HepG2 (cell line): ENCODE measurements at regions not wholly inside any gene's neighbourhood (a gene's known extent, or its start where the extent isn't known, plus 50 kb on each side); places are given as distances from the start of the nearest gene placed in this dataset.

Source experiments
- ATAC-seq: fragments of 200-7000 bp; cut with Tn5 transposase; 3 replicates; pipeline ENCODE4 v1.9.1; 2020; ENCODE audit warnings: mild to moderate bottlenecking, moderate library complexity
- BruUV-seq: library from RNA; stranded (reverse); fragments of 400-500 nt; replicated peaks from 2 replicates; lab custom pipeline; 2021; lab: Mats Ljungman, UMichigan
- CTCF ChIA-PET: fragments of 300-600 bp; formaldehyde crosslinking; extraction: SDS; loops from one replicate; lab custom pipeline; 2021; ENCODE audit warnings: low total read pairs, inconsistent platforms, low intra/inter-chr PET ratio; lab: Yijun Ruan, JAX
- POLR2A ChIA-PET: fragments of 350-600 bp; sonication (Branson Sonifier 250); formaldehyde crosslinking; loops from one replicate; lab custom pipeline; 2020; ENCODE audit warnings: antibody characterized with exemption, inconsistent platforms; lab: Yijun Ruan, JAX
- DNase-seq: peaks from one replicate; pipeline ENCODE4 v3.0.0-alpha.2; 2015; ENCODE audit warnings: low spot score
- FAIRE-seq: peaks from 3 replicates; lab custom pipeline; 2011; peaks lifted over from hg19 to GRCh38; lab: Jason Lieb, UNC
- H2AFZ ChIP-seq: one replicate; pipeline ENCODE4 v1.6.1; 2011; ENCODE audit warnings: low read length, inconsistent platforms
- H3K27ac ChIP-seq: fragments of 300-600 bp; 3 replicates; pipeline ENCODE4 v1.8.0; 2011; ENCODE audit warnings: mixed run types, mild to moderate bottlenecking, mixed read lengths, low read length, inconsistent platforms; ENCODE audit not compliant: insufficient read depth; ENCODE audit errors: extremely low read length
- H3K27me3 ChIP-seq, 2 experiments: fragments of 200-600 bp in 1 of 2; 2 replicates in 1 of 2; 3 replicates in 1 of 2; pipeline versions ENCODE4 v1.6.0 to v1.8.0; 2011; ENCODE audit warnings: low read length in 2 of 2, mild to moderate bottlenecking in 2 of 2, moderate library complexity in 2 of 2, inconsistent platforms in 1 of 2; ENCODE audit not compliant: insufficient read depth in 2 of 2, control insufficient read depth in 1 of 2
- H3K36me3 ChIP-seq, 2 experiments: fragments of 200-600 bp in 1 of 2; replicated peaks in 1 of 2; 2 replicates in 1 of 2; 3 replicates in 1 of 2; pipeline versions ENCODE4 v1.5.1 to v1.8.0; 2011; ENCODE audit warnings: low read length in 2 of 2, inconsistent platforms in 1 of 2; ENCODE audit not compliant: insufficient read depth in 2 of 2, control insufficient read depth in 1 of 2
- H3K4me1 ChIP-seq: 2 replicates; pipeline ENCODE4 v1.5.1; 2012; ENCODE audit warnings: low read length, inconsistent platforms; ENCODE audit not compliant: insufficient read depth
- H3K4me2 ChIP-seq: 2 replicates; pipeline ENCODE4 v1.6.0; 2011; ENCODE audit warnings: low read depth, low read length, inconsistent platforms
- H3K4me3 ChIP-seq, 3 experiments: fragments of 200-600 bp in 1 of 3; sonication (generic), shearing (Covaris generic) in 1 of 3; replicated peaks in 1 of 3; 2 replicates each; pipeline ENCODE4 v1.5.1; 2011 to 2016; ENCODE audit warnings: low read length in 3 of 3, inconsistent platforms in 2 of 3, low read depth in 2 of 3, mild to moderate bottlenecking in 2 of 3, control low read depth in 1 of 3, mixed read lengths in 1 of 3; ENCODE audit not compliant: insufficient read depth in 1 of 3
- H3K79me2 ChIP-seq: one replicate; pipeline ENCODE4 v1.6.1; 2011; ENCODE audit warnings: low read length, inconsistent platforms; ENCODE audit not compliant: insufficient read depth
- H3K9ac ChIP-seq: 2 replicates; pipeline ENCODE4 v1.6.0; 2011; ENCODE audit warnings: mild to moderate bottlenecking, low read depth, low read length, inconsistent platforms; ENCODE audit not compliant: insufficient read depth
- H3K9me3 ChIP-seq: 2 replicates; pipeline ENCODE4 v1.5.1; 2012; ENCODE audit warnings: mild to moderate bottlenecking, low read length
- H4K20me1 ChIP-seq: 2 replicates; pipeline ENCODE4 v1.6.0; 2011; ENCODE audit warnings: inconsistent platforms, mild to moderate bottlenecking, low read length, moderate library complexity; ENCODE audit not compliant: insufficient read depth
- ARID5B ChIP-seq: IDR thresholded peaks from 2 replicates; pipeline ENCODE4 v1.4.0; 2020; ENCODE audit warnings: mild to moderate bottlenecking, missing genetic modification reagents
- TOPORS ChIP-seq: sonication (generic); formaldehyde crosslinking; IDR thresholded peaks from 2 replicates; pipeline ENCODE4 v1.8.0; 2023; ENCODE audit warnings: mild to moderate bottlenecking, missing genetic modification reagents
- WGBS: methylation state at CpG from one replicate; pipeline ENCODE4 v1.1.6; 2017; ENCODE audit warnings: low lambda C conversion rate; 5-methylcytosine and 5-hydroxymethylcytosine counted together
- in situ Hi-C: cut with HindIII; loops from 2 replicates; pipeline ENCODE4 v1.10.0; 2017; ENCODE audit warnings: low pct_unique_long_range_greater_than_20kb; ENCODE audit not compliant: extremely low pct_ligation_motif_present
- intact Hi-C: fragments of 100-400 bp; cut with micrococcal nuclease; formaldehyde crosslinking; loops from one replicate; pipeline ENCODE4 v1.10.0; 2022; ENCODE audit not compliant: unreplicated experiment

GRCh38 chr2:147679955-147680531 lies 164.8 kb upstream of the ACVR2A start:
- no peak for DNase-seq

More at GRCh38 chr2:147679955-147680531, 164.8 kb upstream of the ACVR2A start:
- no peaks in the 10 kb centered on the region; a peak in 1 of 5 replicates for H3K27me3 ChIP-seq
- ATAC-seq (no peak), FAIRE-seq (no peak)
- no peak overlapping the region for H3K4me3 ChIP-seq
- H3K4me1 ChIP-seq = no peaks in the 10 kb centered on the region
- BruUV-seq = no TSS peak
- H3K9me3 ChIP-seq = no peaks in the 10 kb centered on the region
- H3K4me2 ChIP-seq = no peak overlapping the region
- no peak overlapping the region for H3K9ac ChIP-seq
- intact Hi-C loops (no loop called here), in situ Hi-C loops (no loop called here)
- WGBS = 8% methylated on average over 6 of the region's 6 CpGs
- CTCF ChIA-PET = no interaction called here
- POLR2A ChIA-PET = no interaction called here
- no peak overlapping the region for H2AFZ ChIP-seq
- TF ChIP-seq TOPORS (CRISPR knock-in tag) = no peak
- TF ChIP-seq ARID5B (CRISPR knock-in tag) = no peak
- no peaks in the 10 kb centered on the region for H3K79me2 ChIP-seq
- H4K20me1 ChIP-seq = no peaks in the 10 kb centered on the region
- no peaks in the 10 kb centered on the region for H3K36me3 ChIP-seq
- no peak overlapping the region for H3K27ac ChIP-seq
